IMR-90 (cell line): ENCODE measurements at regions not wholly inside any gene's neighbourhood (a gene's known extent, or its start where the extent isn't known, plus 50 kb on each side); places are given as distances from the start of the nearest gene placed in this dataset.

Source experiments
- ATAC-seq: fragments of 200-7000 bp; cut with Tn5 transposase; 2 replicates; pipeline ENCODE4 v1.9.1; 2020; ENCODE audit warnings: low read depth, mild to moderate bottlenecking, moderate library complexity
- BruUV-seq: library from RNA; stranded (reverse); fragments of 400-500 nt; replicated peaks from 2 replicates; lab custom pipeline; 2021; lab: Mats Ljungman, UMichigan
- CTCF ChIA-PET: fragments of 300-600 bp; formaldehyde crosslinking; extraction: SDS; loops from one replicate; lab custom pipeline; 2021; ENCODE audit warnings: antibody characterized with exemption; lab: Yijun Ruan, JAX
- POLR2A ChIA-PET: fragments of 300-600 bp; sonication (Branson Sonifier 250); formaldehyde crosslinking; loops from one replicate; lab custom pipeline; 2022; ENCODE audit warnings: antibody characterized with exemption; ENCODE audit not compliant: unreplicated experiment; lab: Charles Lee
- DNase-seq: peaks from one replicate; pipeline ENCODE4 v3.0.0; 2013
- H2AFZ ChIP-seq: replicated peaks from 2 replicates; pipeline ENCODE3; 2013; ENCODE audit warnings: low read length, mild to moderate bottlenecking; ENCODE audit not compliant: poor library complexity
- H2AK5ac ChIP-seq: 2 replicates; pipeline ENCODE4 v1.6.1; 2013; ENCODE audit warnings: low read depth, low read length, inconsistent platforms
- H2AK9ac ChIP-seq: replicated peaks from 2 replicates; pipeline ENCODE3; 2013; ENCODE audit warnings: mild to moderate bottlenecking, low read depth, low read length, moderate library complexity; ENCODE audit not compliant: poor library complexity
- H2BK120ac ChIP-seq: 2 replicates; pipeline ENCODE4 v1.6.1; 2013; ENCODE audit warnings: low read depth, low read length, inconsistent platforms
- H2BK15ac ChIP-seq: 3 replicates; pipeline ENCODE4 v1.6.1; 2013; ENCODE audit warnings: low read depth, low read length, inconsistent platforms
- H2BK20ac ChIP-seq: 2 replicates; pipeline ENCODE4 v1.6.1; 2013; ENCODE audit warnings: low read depth, mild to moderate bottlenecking, inconsistent platforms, low read length, moderate library complexity
- H2BK5ac ChIP-seq: 2 replicates; pipeline ENCODE4 v1.6.1; 2013; ENCODE audit warnings: mild to moderate bottlenecking, low read depth, low read length, inconsistent platforms; ENCODE audit not compliant: poor library complexity, severe bottlenecking
- H3K14ac ChIP-seq: replicated peaks from 2 replicates; pipeline ENCODE4 v1.6.1; 2013; ENCODE audit warnings: low read depth, low read length, inconsistent platforms
- H3K18ac ChIP-seq: 2 replicates; pipeline ENCODE4 v1.6.1; 2013; ENCODE audit warnings: low read depth, low read length, control low read depth
- H3K23ac ChIP-seq: 2 replicates; pipeline ENCODE4 v1.6.1; 2013; ENCODE audit warnings: low read depth, low read length, inconsistent platforms
- H3K27ac ChIP-seq: 2 replicates; pipeline ENCODE4 v1.5.1; 2013; ENCODE audit warnings: mild to moderate bottlenecking, control low read depth, low read length; ENCODE audit not compliant: insufficient read depth
- H3K27me3 ChIP-seq: 2 replicates; pipeline ENCODE4 v1.6.1; 2013; ENCODE audit warnings: low read length; ENCODE audit not compliant: control insufficient read depth, insufficient read depth
- H3K36me3 ChIP-seq: 2 replicates; pipeline ENCODE4 v1.6.1; 2013; ENCODE audit warnings: low read length, mixed read lengths; ENCODE audit not compliant: control insufficient read depth, insufficient read depth
- H3K4ac ChIP-seq: 2 replicates; pipeline ENCODE4 v1.6.1; 2013; ENCODE audit warnings: low read depth, low read length, inconsistent platforms
- H3K4me1 ChIP-seq: 2 replicates; pipeline ENCODE4 v1.6.1; 2013; ENCODE audit warnings: low read length, mixed read lengths; ENCODE audit not compliant: control insufficient read depth, insufficient read depth
- H3K4me2 ChIP-seq: 2 replicates; pipeline ENCODE4 v1.6.1; 2013; ENCODE audit warnings: low read depth, mild to moderate bottlenecking, control low read depth, low read length, moderate library complexity
- H3K4me3 ChIP-seq: 2 replicates; pipeline ENCODE4 v1.5.1; 2013; ENCODE audit warnings: low read depth, mild to moderate bottlenecking, control low read depth, low read length, moderate library complexity; ENCODE audit not compliant: insufficient read depth
- H3K56ac ChIP-seq: 2 replicates; pipeline ENCODE4 v1.6.1; 2013; ENCODE audit warnings: low read length, inconsistent platforms; ENCODE audit not compliant: insufficient read depth; ENCODE audit errors: extremely low read depth
- H3K79me1 ChIP-seq, 2 experiments: 2 replicates each; pipeline ENCODE4 v1.6.1; 2013; ENCODE audit warnings: low read length in 2 of 2, inconsistent platforms in 1 of 2, low read depth in 1 of 2
- H3K9ac ChIP-seq: 2 replicates; pipeline ENCODE4 v1.6.1; 2013; ENCODE audit warnings: low read depth, low read length, control low read depth
- H3K9me1 ChIP-seq: 2 replicates; pipeline ENCODE4 v1.6.1; 2013; ENCODE audit warnings: low read length, inconsistent platforms; ENCODE audit not compliant: insufficient read depth
- H3K9me3 ChIP-seq: 2 replicates; pipeline ENCODE4 v1.6.1; 2013; ENCODE audit warnings: low read length; ENCODE audit not compliant: control insufficient read depth, insufficient read depth
- H4K20me1 ChIP-seq: 2 replicates; pipeline ENCODE4 v1.6.1; 2013; ENCODE audit warnings: low read length, inconsistent platforms; ENCODE audit not compliant: insufficient read depth
- H4K5ac ChIP-seq: 2 replicates; pipeline ENCODE4 v1.6.1; 2013; ENCODE audit warnings: mild to moderate bottlenecking, low read depth, low read length, control low read depth
- H4K8ac ChIP-seq, 2 experiments: 2 replicates each; pipeline ENCODE4 v1.6.1; 2013; ENCODE audit warnings: low read depth in 2 of 2, low read length in 2 of 2, control low read depth in 1 of 2, inconsistent platforms in 1 of 2
- H4K91ac ChIP-seq: 2 replicates; pipeline ENCODE4 v1.6.1; 2013; ENCODE audit warnings: low read depth, low read length, inconsistent platforms; ENCODE audit not compliant: insufficient read depth
- CEBPB ChIP-seq: IDR thresholded peaks from 2 replicates; pipeline ENCODE4 v1.6.1; 2012; ENCODE audit warnings: low read depth, low read length, improper control_type of control experiment
- MAFK ChIP-seq: IDR thresholded peaks from 2 replicates; pipeline ENCODE4 v1.6.1; 2012; ENCODE audit warnings: low read depth, low read length, improper control_type of control experiment
- POLR2A ChIP-seq: IDR thresholded peaks from 2 replicates; pipeline ENCODE4 v1.6.1; 2012; ENCODE audit warnings: mild to moderate bottlenecking, low read depth, low read length
- RAD21 ChIP-seq: IDR thresholded peaks from 2 replicates; pipeline ENCODE4 v1.6.1; 2012; ENCODE audit warnings: low read length, improper control_type of control experiment
- RCOR1 ChIP-seq: IDR thresholded peaks from 2 replicates; pipeline ENCODE4 v1.6.1; 2012; ENCODE audit warnings: mild to moderate bottlenecking, low read length, improper control_type of control experiment; ENCODE audit not compliant: insufficient replicate concordance
- RFX5 ChIP-seq: IDR thresholded peaks from 2 replicates; pipeline ENCODE4 v1.8.0; 2012; ENCODE audit warnings: low read depth, mild to moderate bottlenecking, low read length, moderate library complexity
- SMC3 ChIP-seq: fragments of 150-350 bp; IDR thresholded peaks from 2 replicates; pipeline ENCODE4 v1.6.1; 2016; ENCODE audit warnings: low read depth, mild to moderate bottlenecking, antibody characterized with exemption, low read length, moderate library complexity
- whole genome bisulfite sequencing, 2 experiments: methylation state at CpG; one replicate each; pipeline versions ENCODE4 v1.1.5 to v1.1.7; 2013; ENCODE audit warnings: missing lambda C conversion rate in 2 of 2; ENCODE audit not compliant: insufficient read length in 1 of 2; ENCODE audit errors: extremely low coverage in 2 of 2; 5-methylcytosine and 5-hydroxymethylcytosine counted together
- dilution Hi-C: fragments of 300-500 bp; cut with HindIII; formaldehyde crosslinking; loops from one replicate; pipeline ENCODE4 v1.14.3; 2018; ENCODE audit warnings: low sequenced_read_pairs; ENCODE audit not compliant: unreplicated experiment
- in situ Hi-C: fragments of 300-500 bp; cut with MboI; formaldehyde crosslinking; loops from 3 replicates; pipeline ENCODE4 v1.14.3; 2019; ENCODE audit warnings: low sequenced_read_pairs, inconsistent platforms, mixed read lengths
- intact Hi-C: fragments of 100-400 bp; cut with micrococcal nuclease; formaldehyde crosslinking; loops from 2 replicates; pipeline ENCODE4 v1.10.0; 2022
- TF ChIP-seq, protein P1 (sequence below): fragments of 150-350 bp; IDR thresholded peaks from 2 replicates; pipeline ENCODE4 v1.6.1; 2017; ENCODE audit warnings: mild to moderate bottlenecking, antibody characterized with exemption, low read length, low read depth

GRCh38 chr2:8331068-8331467 is 350.8 kb upstream of the ID2 start:
- BruUV-seq, result no TSS peak
- H2BK15ac ChIP-seq, result no peak overlapping the region
- H2AK9ac ChIP-seq, result no peak overlapping the region
- intact Hi-C loops, result no loop called here
- H3K9ac ChIP-seq, result no peak overlapping the region
- no peak overlapping the region for H3K14ac ChIP-seq
- H3K18ac ChIP-seq, result no peak overlapping the region
- H2BK20ac ChIP-seq, result no peak overlapping the region
- no peak overlapping the region for H3K4me2 ChIP-seq
- no peak overlapping the region for H3K27ac ChIP-seq
- no peaks in the 10 kb centered on the region for H3K4me1 ChIP-seq
- no peak overlapping the region for H4K5ac ChIP-seq
- no peak overlapping the region for H3K56ac ChIP-seq
- H3K4me3 ChIP-seq, result no peak overlapping the region
- no peak overlapping the region for H3K4ac ChIP-seq
- H4K8ac ChIP-seq, result no peak overlapping the region
- POLR2A ChIA-PET, result no interaction called here
- H2BK5ac ChIP-seq, result no peak overlapping the region
- no peaks in the 10 kb centered on the region for H3K36me3 ChIP-seq
- no peaks in the 10 kb centered on the region for H4K20me1 ChIP-seq
- H3K23ac ChIP-seq, result no peak overlapping the region
- CTCF ChIA-PET, result no interaction called here
- H3K9me1 ChIP-seq, result no peaks in the 10 kb centered on the region
- H2AFZ ChIP-seq, result no peak overlapping the region
- H2AK5ac ChIP-seq, result no peak overlapping the region
- ATAC-seq (no peak), DNase-seq (no peak)
- H2BK120ac ChIP-seq, result no peak overlapping the region
- dilution Hi-C loops, result no loop called here
- H3K9me3 ChIP-seq, result no peaks in the 10 kb centered on the region
- H3K27me3 ChIP-seq, result peaks cover 4% of the 10 kb centered on the region
- TF ChIP-seq RCOR1, result no peak
- TF ChIP-seq RAD21, result no peak
- no peak for TF ChIP-seq SMC3
- TF ChIP-seq CEBPB, result no peak
- TF ChIP-seq MAFK, result no peak
- TF ChIP-seq RFX5, result no peak
- no peak for TF ChIP-seq POLR2A
- TF ChIP-seq, protein P1, sequence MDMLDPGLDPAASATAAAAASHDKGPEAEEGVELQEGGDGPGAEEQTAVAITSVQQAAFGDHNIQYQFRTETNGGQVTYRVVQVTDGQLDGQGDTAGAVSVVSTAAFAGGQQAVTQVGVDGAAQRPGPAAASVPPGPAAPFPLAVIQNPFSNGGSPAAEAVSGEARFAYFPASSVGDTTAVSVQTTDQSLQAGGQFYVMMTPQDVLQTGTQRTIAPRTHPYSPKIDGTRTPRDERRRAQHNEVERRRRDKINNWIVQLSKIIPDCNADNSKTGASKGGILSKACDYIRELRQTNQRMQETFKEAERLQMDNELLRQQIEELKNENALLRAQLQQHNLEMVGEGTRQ, result no peak
- no CpG with 5 or more reads among the region's 4 CpGs for WGBS, 2 experiments
- H4K91ac ChIP-seq, result no peak overlapping the region
- H3K79me1 ChIP-seq, result no peaks in the 10 kb centered on the region
- in situ Hi-C loops, result no loop called here
